AG04450 (cell line): ENCODE measurements at regions not wholly inside any gene's neighbourhood (a gene's known extent, or its start where the extent isn't known, plus 50 kb on each side); places are given as distances from the start of the nearest gene placed in this dataset.
A peak's percentile ranks its signal among the peaks of the same experiment; 100 is the strongest.
"Not testable (repeated sequence)": the region's sequence is repeated elsewhere in the genome, so short reads cannot be mapped to it uniquely, and the experiment has no call there.

ENCODE experiments used
- CTCF ChIA-PET: fragments of 300-600, 350-600 bp; formaldehyde crosslinking; extraction: SDS; loops from one replicate; lab custom pipeline; 2022; ENCODE audit warnings: antibody characterized with exemption, inconsistent platforms; lab: Charles Lee
- POLR2A ChIA-PET: fragments of 350-600 bp; formaldehyde crosslinking; extraction: SDS; loops from one replicate; lab custom pipeline; 2021; ENCODE audit warnings: antibody characterized with exemption, inconsistent platforms; lab: Yijun Ruan, JAX
- DNase-seq: peaks from one replicate; pipeline ENCODE4 v3.0.0-alpha.2; 2011; ENCODE audit warnings: low read depth, low spot score
- H3K27ac ChIP-seq: one replicate; pipeline ENCODE4 v1.5.1; 2012; ENCODE audit warnings: low read depth, low read length, control low read depth
- H3K27me3 ChIP-seq: one replicate; pipeline ENCODE4 v1.6.0; 2012; ENCODE audit warnings: low read length; ENCODE audit not compliant: control insufficient read depth, insufficient read depth
- H3K4me3 ChIP-seq: 2 replicates; pipeline ENCODE4 v1.5.1; 2011; ENCODE audit warnings: mild to moderate bottlenecking, low read depth, low read length, control low read depth
- H3K9me3 ChIP-seq: 2 replicates; pipeline ENCODE4 v1.5.1; 2012; ENCODE audit warnings: low read length; ENCODE audit not compliant: control insufficient read depth, insufficient read depth
- TF ChIP-seq, protein P1 (sequence below): IDR thresholded peaks from 2 replicates; pipeline ENCODE4 v1.5.1; 2011; ENCODE audit warnings: low read depth, low read length, control low read depth, inconsistent platforms

DNA sequence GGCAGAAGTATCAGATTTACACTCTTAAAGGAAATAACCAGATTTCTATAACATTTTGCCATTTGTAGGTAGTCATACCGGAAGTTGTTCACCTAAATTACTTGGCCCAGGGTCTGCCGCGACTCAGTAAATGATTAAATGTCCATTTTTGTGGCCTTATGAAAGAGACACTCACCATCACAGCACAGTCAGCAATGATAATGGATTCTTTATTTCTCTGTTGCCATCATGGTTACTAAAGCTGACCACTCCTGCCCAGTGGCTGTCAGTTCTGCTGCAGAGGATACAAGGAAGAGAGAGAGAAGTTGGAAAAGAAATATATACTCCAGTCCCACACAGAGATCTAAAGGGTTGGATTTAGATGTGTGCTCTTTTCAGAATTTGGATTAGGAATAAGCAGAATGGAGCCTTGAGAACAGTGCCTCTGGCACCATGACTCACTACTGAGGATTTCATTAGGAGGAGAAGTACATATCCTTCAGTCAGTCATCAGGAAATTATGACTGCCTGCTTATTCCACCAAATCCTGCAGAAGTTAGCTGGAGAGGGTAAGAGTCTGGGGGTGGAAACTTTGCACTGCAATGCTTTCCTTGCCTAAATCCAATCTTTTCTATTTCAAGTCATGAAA lies 72.8 kb upstream of the EFNA5 start:
- H3K27ac ChIP-seq = no peak overlapping the region

DNA sequence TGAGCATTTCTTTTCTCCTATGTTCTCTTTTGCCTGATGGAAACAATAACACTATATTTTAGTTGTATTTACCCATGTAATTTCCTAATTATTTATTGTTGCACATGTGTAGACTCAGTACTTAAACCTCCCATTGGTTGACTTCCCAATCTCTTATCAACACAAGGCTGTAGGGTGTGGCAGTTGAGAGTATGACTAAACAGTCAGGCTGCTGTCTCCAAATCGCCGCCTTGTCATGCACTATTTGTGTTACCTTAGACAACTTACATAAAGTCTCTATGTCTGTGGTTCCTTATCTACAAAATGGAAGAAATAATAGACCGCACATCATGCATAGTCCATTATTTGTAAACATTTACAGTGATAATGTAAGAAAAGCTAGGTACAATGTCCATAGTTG lies 68.9 kb upstream of the EFNA5 start:
- CTCF ChIA-PET = no interaction called here
- POLR2A ChIA-PET = no interaction called here

More for the DNA sequence above, 72.8 kb upstream of the EFNA5 start:
- DNase-seq = no peak
- H3K27me3 ChIP-seq = no peaks in the 10 kb centered on the region
- POLR2A ChIA-PET = no interaction called here
- CTCF ChIA-PET = interaction anchor here (1.1 kb wide), 1 partner anchor 172 kb away, joined by 4 read pairs; no protein-coding TSS in a partner anchor
- TF ChIP-seq, protein P1, sequence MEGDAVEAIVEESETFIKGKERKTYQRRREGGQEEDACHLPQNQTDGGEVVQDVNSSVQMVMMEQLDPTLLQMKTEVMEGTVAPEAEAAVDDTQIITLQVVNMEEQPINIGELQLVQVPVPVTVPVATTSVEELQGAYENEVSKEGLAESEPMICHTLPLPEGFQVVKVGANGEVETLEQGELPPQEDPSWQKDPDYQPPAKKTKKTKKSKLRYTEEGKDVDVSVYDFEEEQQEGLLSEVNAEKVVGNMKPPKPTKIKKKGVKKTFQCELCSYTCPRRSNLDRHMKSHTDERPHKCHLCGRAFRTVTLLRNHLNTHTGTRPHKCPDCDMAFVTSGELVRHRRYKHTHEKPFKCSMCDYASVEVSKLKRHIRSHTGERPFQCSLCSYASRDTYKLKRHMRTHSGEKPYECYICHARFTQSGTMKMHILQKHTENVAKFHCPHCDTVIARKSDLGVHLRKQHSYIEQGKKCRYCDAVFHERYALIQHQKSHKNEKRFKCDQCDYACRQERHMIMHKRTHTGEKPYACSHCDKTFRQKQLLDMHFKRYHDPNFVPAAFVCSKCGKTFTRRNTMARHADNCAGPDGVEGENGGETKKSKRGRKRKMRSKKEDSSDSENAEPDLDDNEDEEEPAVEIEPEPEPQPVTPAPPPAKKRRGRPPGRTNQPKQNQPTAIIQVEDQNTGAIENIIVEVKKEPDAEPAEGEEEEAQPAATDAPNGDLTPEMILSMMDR = no peak
- H3K4me3 ChIP-seq = no peak overlapping the region
- no peaks in the 10 kb centered on the region for H3K9me3 ChIP-seq

DNA sequence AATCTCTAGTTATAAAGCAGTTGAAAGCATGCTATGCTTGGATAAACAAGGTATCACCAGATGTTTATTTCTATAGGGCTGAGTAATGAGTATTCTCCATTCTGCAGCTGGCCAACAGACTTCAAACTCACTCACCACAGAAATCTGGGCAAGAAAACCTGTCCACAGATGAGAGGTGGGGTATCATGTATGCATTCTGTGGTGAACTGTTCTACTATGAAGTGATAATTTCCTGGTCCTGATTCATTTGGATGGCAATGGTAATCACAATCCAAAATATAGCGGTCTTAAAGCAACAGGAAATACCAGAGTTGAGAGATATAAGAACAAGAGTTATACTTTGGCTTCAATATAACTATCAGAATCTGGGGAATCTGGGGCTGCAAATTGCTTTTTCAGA lies 65.9 kb upstream of the EFNA5 start:
- Histone ChIP-seq H3K27ac (no peak overlapping the region), H3K4me3 (no peak overlapping the region), H3K27me3 (no peaks in the 10 kb centered on the region), H3K9me3 (no peaks in the 10 kb centered on the region)
- TF ChIP-seq, protein P1 = no peak
- peak; percentile 76 for DNase-seq
- ChIA-PET POLR2A (no interaction called here), CTCF (no interaction called here)

More for the DNA sequence above, 68.9 kb upstream of the EFNA5 start:
- Histone ChIP-seq H3K4me3 (no peak overlapping the region), H3K9me3 (no peaks in the 10 kb centered on the region), H3K27ac (no peak overlapping the region), H3K27me3 (no peaks in the 10 kb centered on the region)
- DNase-seq = no peak
- TF ChIP-seq, protein P1 = no peak

DNA sequence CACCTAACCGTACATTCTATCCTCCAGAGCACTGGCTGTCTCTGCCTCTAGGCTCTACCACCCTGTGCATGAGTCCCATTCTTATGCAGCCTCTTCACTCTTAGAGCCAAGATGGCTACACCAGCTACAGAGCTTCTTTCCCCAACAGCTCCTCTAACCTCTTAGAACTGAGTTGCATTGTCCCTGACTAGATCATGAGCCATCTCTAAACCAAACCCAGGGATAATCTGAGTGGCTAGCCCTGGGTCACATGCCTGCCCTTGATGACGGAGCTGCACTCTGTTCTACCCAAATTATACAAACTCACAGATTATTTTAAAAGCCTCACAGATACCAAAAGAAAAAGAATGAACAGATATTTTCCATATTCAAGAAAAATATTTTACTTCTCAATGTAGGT lies 65.4 kb upstream of the EFNA5 start:
- POLR2A ChIA-PET, H3K27me3 ChIP-seq, H3K4me3 ChIP-seq, DNase-seq, H3K27ac ChIP-seq, H3K9me3 ChIP-seq, CTCF ChIA-PET: not testable (repeated sequence)

DNA sequence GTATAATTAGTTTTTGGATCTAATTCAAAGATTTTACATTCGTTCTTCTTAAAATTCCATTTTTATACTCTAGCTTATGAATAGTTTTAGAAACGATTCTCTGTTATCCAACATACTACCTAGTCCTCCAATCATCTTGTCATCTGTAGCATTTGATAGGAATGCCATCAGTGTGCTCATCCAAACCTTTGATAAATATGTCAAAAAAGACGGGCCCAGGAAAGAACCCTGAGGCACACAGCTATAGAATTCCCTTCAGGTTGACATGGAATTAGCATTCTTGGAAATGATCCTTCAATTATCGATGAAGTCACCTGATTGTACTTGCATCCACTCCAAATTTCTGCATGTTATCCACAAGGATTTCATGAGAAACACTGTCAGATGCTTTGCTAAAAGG lies 64.8 kb upstream of the EFNA5 start:
- CTCF ChIA-PET = no interaction called here
- POLR2A ChIA-PET = no interaction called here

More for the DNA sequence above, 64.8 kb upstream of the EFNA5 start:
- no peak for DNase-seq
- H3K4me3 ChIP-seq = no peak overlapping the region
- no peaks in the 10 kb centered on the region for H3K9me3 ChIP-seq
- H3K27me3 ChIP-seq = no peaks in the 10 kb centered on the region
- TF ChIP-seq, protein P1 = no peak
- no peak overlapping the region for H3K27ac ChIP-seq
